ENCODE measurements at regions not wholly inside any gene's neighbourhood (a gene's known extent, or its start where the extent isn't known, plus 50 kb on each side); places are given as distances from the start of the nearest gene placed in this dataset.

DNA sequence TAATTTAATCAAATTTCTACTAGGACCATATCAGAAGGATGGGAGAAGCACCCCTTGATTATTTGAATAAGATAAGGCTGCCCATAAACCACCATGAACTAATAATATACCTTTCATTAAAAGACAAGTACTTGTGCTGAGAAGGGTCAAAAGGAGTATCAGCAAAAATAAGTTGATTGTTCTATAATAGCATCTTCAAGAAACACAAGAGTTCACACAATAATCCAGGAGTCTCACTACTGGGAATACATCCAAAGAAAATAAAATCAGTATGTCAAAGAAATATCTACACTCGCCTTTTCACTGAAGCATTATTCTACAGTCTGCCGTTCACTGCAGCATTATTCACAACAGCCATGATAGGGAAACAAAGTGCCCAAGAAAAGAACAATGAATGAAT is 1310.1 kb upstream of the PCDH9 start:
- TF ChIP-seq YY1 (IDR thresholded peaks at IDR 0.05; ENCODE audit: low read depth) (no peak), REST (IDR thresholded peaks at IDR 0.05; ENCODE audit: low read depth) (no peak), CREB1 (IDR thresholded peaks at IDR 0.05; ENCODE audit: low read depth) (no peak), USF1 (IDR thresholded peaks at IDR 0.05) (no peak), FOXM1 (IDR thresholded peaks at IDR 0.05; ENCODE audit: borderline replicate concordance, low read depth) (no peak), EP300 (IDR thresholded peaks at IDR 0.05; ENCODE audit: borderline replicate concordance) (no peak), TEAD4 (IDR thresholded peaks at IDR 0.05) (no peak), TAF1 (IDR thresholded peaks at IDR 0.05; ENCODE audit: low read depth) (no peak), CEBPB (IDR thresholded peaks at IDR 0.05) (no peak), NFIC (IDR thresholded peaks at IDR 0.05) (no peak), ZBTB7A (IDR thresholded peaks at IDR 0.05; ENCODE audit: low read depth) (no peak), RAD21 (IDR thresholded peaks at IDR 0.05; ENCODE audit: low read depth) (no peak), MAX (IDR thresholded peaks at IDR 0.05) (no peak), TCF12 (IDR thresholded peaks at IDR 0.05; ENCODE audit: low read depth) (no peak), EGR1 (IDR thresholded peaks at IDR 0.05) (no peak)

- TF ChIP-seq CEBPB (IDR thresholded peaks at IDR 0.05) (no peak), YY1 (IDR thresholded peaks at IDR 0.05; ENCODE audit: low read depth) (no peak), RAD21 (IDR thresholded peaks at IDR 0.05; ENCODE audit: low read depth) (no peak), CREB1 (IDR thresholded peaks at IDR 0.05; ENCODE audit: low read depth) (no peak), NFIC (IDR thresholded peaks at IDR 0.05) (no peak), ZBTB7A (IDR thresholded peaks at IDR 0.05; ENCODE audit: low read depth) (no peak), TEAD4 (IDR thresholded peaks at IDR 0.05) (no peak), TCF12 (IDR thresholded peaks at IDR 0.05; ENCODE audit: low read depth) (no peak), REST (IDR thresholded peaks at IDR 0.05; ENCODE audit: low read depth) (no peak), FOXM1 (IDR thresholded peaks at IDR 0.05; ENCODE audit: borderline replicate concordance, low read depth) (no peak), EP300 (IDR thresholded peaks at IDR 0.05; ENCODE audit: borderline replicate concordance) (no peak), TAF1 (IDR thresholded peaks at IDR 0.05; ENCODE audit: low read depth) (no peak), EGR1 (IDR thresholded peaks at IDR 0.05) (no peak), USF1 (IDR thresholded peaks at IDR 0.05) (no peak)
Observed at GRCh38 chr13:68535329-68535728, 1305.2 kb upstream of the PCDH9 start.

DNA sequence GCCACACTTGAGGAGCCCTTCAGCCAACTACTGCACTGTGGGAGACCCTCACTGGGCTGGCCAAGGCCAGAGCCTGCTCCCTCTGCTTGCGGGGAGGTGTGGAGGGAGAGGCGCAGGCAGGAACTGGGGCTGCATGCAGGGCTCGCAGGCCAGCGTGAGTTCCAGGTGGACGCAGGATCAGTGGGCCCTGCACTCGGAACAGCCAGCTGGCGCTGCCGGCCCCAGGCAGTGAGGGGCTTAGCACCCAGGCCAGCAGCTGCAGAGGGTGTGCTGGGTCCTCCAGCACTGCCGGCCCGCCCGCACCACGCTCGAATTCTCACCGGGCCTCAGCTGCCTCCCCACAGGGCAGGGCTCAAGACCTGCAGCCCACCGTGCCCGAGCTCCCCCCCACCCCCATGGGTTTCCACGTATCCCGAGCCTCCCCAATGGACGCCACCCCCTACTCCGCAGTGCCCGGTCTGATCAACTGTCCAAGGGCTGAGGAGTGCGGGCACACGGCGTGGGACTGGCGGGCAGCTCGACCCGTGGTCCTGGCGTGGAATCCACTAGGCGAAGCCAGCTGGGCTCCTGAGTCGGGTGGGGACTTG is 1293.8 kb upstream of the PCDH9 start:
- TF ChIP-seq ZBTB7A (IDR thresholded peaks at IDR 0.05; ENCODE audit: low read depth) (no peak), USF1 (IDR thresholded peaks at IDR 0.05) (no peak), RAD21 (IDR thresholded peaks at IDR 0.05; ENCODE audit: low read depth) (no peak), TEAD4 (IDR thresholded peaks at IDR 0.05) (no peak), TCF12 (IDR thresholded peaks at IDR 0.05; ENCODE audit: low read depth) (no peak), MAX (IDR thresholded peaks at IDR 0.05) (no peak), TAF1 (IDR thresholded peaks at IDR 0.05; ENCODE audit: low read depth) (no peak), FOXM1 (IDR thresholded peaks at IDR 0.05; ENCODE audit: borderline replicate concordance, low read depth) (no peak), EGR1 (IDR thresholded peaks at IDR 0.05) (no peak), REST (IDR thresholded peaks at IDR 0.05; ENCODE audit: low read depth) (no peak), NFIC (IDR thresholded peaks at IDR 0.05) (no peak), YY1 (IDR thresholded peaks at IDR 0.05; ENCODE audit: low read depth) (no peak), CEBPB (IDR thresholded peaks at IDR 0.05) (no peak), CREB1 (IDR thresholded peaks at IDR 0.05; ENCODE audit: low read depth) (no peak), EP300 (IDR thresholded peaks at IDR 0.05; ENCODE audit: borderline replicate concordance) (no peak)
